ENCODE measurements at regions not wholly inside any gene's neighbourhood (a gene's known extent, or its start where the extent isn't known, plus 50 kb on each side); places are given as distances from the start of the nearest gene placed in this dataset.

- H3K9ac ChIP-seq (ENCODE audit: low read length): no peak overlapping the region
- H3K4me1 ChIP-seq (ENCODE audit: control insufficient read depth, low read depth, low read length): no peaks in the 10 kb centered on the region
- no peak overlapping the region for H2BK5ac ChIP-seq (ENCODE audit: low read length)
- no peaks in the 10 kb centered on the region for H3K27me3 ChIP-seq (ENCODE audit: insufficient read depth, low read length, poor library complexity)
- no CpG with 5 or more reads among the region's 1 CpG for WGBS (ENCODE audit: extremely low coverage, insufficient coverage, low lambda C conversion rate)
- no peak overlapping the region for H3K23ac ChIP-seq (ENCODE audit: low read length)
- no peak overlapping the region for H2BK120ac ChIP-seq (ENCODE audit: low read depth, low read length)
- H3K79me1 ChIP-seq (ENCODE audit: low read length): no peaks in the 10 kb centered on the region
- H3K79me2 ChIP-seq (ENCODE audit: control insufficient read depth, insufficient read depth, low read length): no peaks in the 10 kb centered on the region
- no peak overlapping the region for H3K4ac ChIP-seq (ENCODE audit: low read depth, low read length)
- H3K18ac ChIP-seq (ENCODE audit: low read length): no peak overlapping the region
- no peak overlapping the region for H3K27ac ChIP-seq (ENCODE audit: low read depth, low read length)
- no peaks in the 10 kb centered on the region for H3K36me3 ChIP-seq (ENCODE audit: control insufficient read depth, insufficient read depth, low read length)
- no peak overlapping the region for H4K8ac ChIP-seq (ENCODE audit: low read depth, low read length)
- no peak overlapping the region for H3K56ac ChIP-seq (ENCODE audit: low read length)
- no peak overlapping the region for H4K5ac ChIP-seq (ENCODE audit: low read length)
- no peak overlapping the region for H3K4me3 ChIP-seq (ENCODE audit: low read length)
- no peak overlapping the region for H2AK5ac ChIP-seq (ENCODE audit: low read length)
- no peak overlapping the region for H2BK15ac ChIP-seq (replicated peaks; ENCODE audit: low read depth)
- no peak for DNase-seq
- H3K4me2 ChIP-seq (ENCODE audit: low read length): no peak overlapping the region
Observed at GRCh38 chr4:179927473-179927872, 2315.7 kb upstream of the TENM3 start.

DNA sequence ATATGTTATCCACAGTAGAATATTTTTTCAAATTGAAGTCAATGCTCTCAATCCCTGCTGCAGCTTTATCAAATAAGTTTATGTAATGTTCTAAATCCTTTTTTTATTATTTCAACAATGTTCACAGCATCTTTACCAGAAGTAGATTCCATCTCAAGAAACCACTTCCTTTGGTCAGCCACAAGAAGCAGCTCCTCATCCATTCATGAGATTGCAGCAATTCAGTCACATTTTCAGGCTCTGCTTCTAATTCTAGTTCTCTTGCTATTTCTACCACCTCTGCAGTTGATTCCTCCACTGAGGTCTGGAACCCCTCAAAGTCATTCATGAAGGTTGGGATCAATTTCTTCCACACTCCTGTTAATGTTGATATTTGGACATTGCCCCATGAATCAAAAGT lies 2301.3 kb upstream of the TENM3 start:
- Histone ChIP-seq H3K9ac (ENCODE audit: low read length) (no peak overlapping the region), H3K36me3 (ENCODE audit: control insufficient read depth, insufficient read depth, low read length) (no peaks in the 10 kb centered on the region), H2BK5ac (ENCODE audit: low read length) (no peak overlapping the region), H2BK15ac (replicated peaks; ENCODE audit: low read depth) (no peak overlapping the region), H2BK120ac (ENCODE audit: low read depth, low read length) (no peak overlapping the region), H3K18ac (ENCODE audit: low read length) (no peak overlapping the region), H3K4me3 (ENCODE audit: low read length) (no peak overlapping the region), H4K8ac (ENCODE audit: low read depth, low read length) (no peak overlapping the region), H3K4me2 (ENCODE audit: low read length) (no peak overlapping the region), H3K4me1 (ENCODE audit: control insufficient read depth, low read depth, low read length) (no peaks in the 10 kb centered on the region), H3K27ac (ENCODE audit: low read depth, low read length) (no peak overlapping the region), H3K79me1 (ENCODE audit: low read length) (no peaks in the 10 kb centered on the region), H3K4ac (ENCODE audit: low read depth, low read length) (no peak overlapping the region), H3K79me2 (ENCODE audit: control insufficient read depth, insufficient read depth, low read length) (no peaks in the 10 kb centered on the region), H3K27me3 (ENCODE audit: insufficient read depth, low read length, poor library complexity) (no peaks in the 10 kb centered on the region), H2AK5ac (ENCODE audit: low read length) (no peak overlapping the region), H3K56ac (ENCODE audit: low read length) (no peak overlapping the region), H3K23ac (ENCODE audit: low read length) (no peak overlapping the region), H4K5ac (ENCODE audit: low read length) (no peak overlapping the region)
- DNase-seq: no peak

DNA sequence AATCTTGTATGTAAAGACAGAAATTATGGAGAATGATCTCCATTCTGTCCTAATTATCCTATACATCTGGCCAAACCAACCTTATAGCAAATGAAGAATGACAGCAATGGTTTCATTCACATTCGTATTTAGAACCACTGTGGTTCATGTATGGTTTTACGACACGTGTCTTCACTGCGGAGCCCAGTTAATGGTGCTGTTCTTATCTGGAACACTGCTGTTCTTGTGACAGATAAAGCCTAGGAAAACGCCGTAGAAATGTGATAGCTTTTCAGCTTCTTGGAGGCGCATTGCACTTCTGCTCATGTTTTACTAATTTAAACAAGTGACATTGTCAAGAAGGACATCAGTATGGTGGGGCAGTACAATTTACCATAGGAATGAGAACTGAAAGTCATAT lies 2266.4 kb upstream of the TENM3 start:
- no peak overlapping the region for H3K4ac ChIP-seq (ENCODE audit: low read depth, low read length)
- no peaks in the 10 kb centered on the region for H3K27me3 ChIP-seq (ENCODE audit: insufficient read depth, low read length, poor library complexity)
- no CpG with 5 or more reads among the region's 7 CpGs for WGBS (ENCODE audit: extremely low coverage, insufficient coverage, low lambda C conversion rate)
- H3K56ac ChIP-seq (ENCODE audit: low read length): no peak overlapping the region
- H3K9ac ChIP-seq (ENCODE audit: low read length): no peak overlapping the region
- no peak overlapping the region for H3K4me3 ChIP-seq (ENCODE audit: low read length)
- H3K79me2 ChIP-seq (ENCODE audit: control insufficient read depth, insufficient read depth, low read length): no peaks in the 10 kb centered on the region
- no peaks in the 10 kb centered on the region for H3K4me1 ChIP-seq (ENCODE audit: control insufficient read depth, low read depth, low read length)
- H2BK15ac ChIP-seq (replicated peaks; ENCODE audit: low read depth): no peak overlapping the region
- H2BK120ac ChIP-seq (ENCODE audit: low read depth, low read length): no peak overlapping the region
- no peak overlapping the region for H3K4me2 ChIP-seq (ENCODE audit: low read length)
- peak; percentile 23 for DNase-seq
- no peak overlapping the region for H3K18ac ChIP-seq (ENCODE audit: low read length)
- H2AK5ac ChIP-seq (ENCODE audit: low read length): no peak overlapping the region
- no peaks in the 10 kb centered on the region for H3K36me3 ChIP-seq (ENCODE audit: control insufficient read depth, insufficient read depth, low read length)
- no peak overlapping the region for H3K27ac ChIP-seq (ENCODE audit: low read depth, low read length)
- no peaks in the 10 kb centered on the region for H3K79me1 ChIP-seq (ENCODE audit: low read length)
- H4K8ac ChIP-seq (ENCODE audit: low read depth, low read length): no peak overlapping the region
- H2BK5ac ChIP-seq (ENCODE audit: low read length): no peak overlapping the region
- no peak overlapping the region for H4K5ac ChIP-seq (ENCODE audit: low read length)
- no peak overlapping the region for H3K23ac ChIP-seq (ENCODE audit: low read length)

- DNase-seq: no peak
- Histone ChIP-seq H3K4me2 (ENCODE audit: low read length) (no peak overlapping the region), H3K27me3 (ENCODE audit: insufficient read depth, low read length, poor library complexity) (no peaks in the 10 kb centered on the region), H2BK120ac (ENCODE audit: low read depth, low read length) (no peak overlapping the region), H3K18ac (ENCODE audit: low read length) (no peak overlapping the region), H2AK5ac (ENCODE audit: low read length) (no peak overlapping the region), H3K56ac (ENCODE audit: low read length) (no peak overlapping the region), H4K5ac (ENCODE audit: low read length) (no peak overlapping the region), H3K79me2 (ENCODE audit: control insufficient read depth, insufficient read depth, low read length) (no peaks in the 10 kb centered on the region), H3K23ac (ENCODE audit: low read length) (no peak overlapping the region), H3K4ac (ENCODE audit: low read depth, low read length) (no peak overlapping the region), H2BK5ac (ENCODE audit: low read length) (no peak overlapping the region), H3K36me3 (ENCODE audit: control insufficient read depth, insufficient read depth, low read length) (no peaks in the 10 kb centered on the region), H4K8ac (ENCODE audit: low read depth, low read length) (no peak overlapping the region), H2BK15ac (replicated peaks; ENCODE audit: low read depth) (no peak overlapping the region), H3K79me1 (ENCODE audit: low read length) (no peaks in the 10 kb centered on the region), H3K4me1 (ENCODE audit: control insufficient read depth, low read depth, low read length) (no peaks in the 10 kb centered on the region), H3K4me3 (ENCODE audit: low read length) (no peak overlapping the region), H3K27ac (ENCODE audit: low read depth, low read length) (no peak overlapping the region), H3K9ac (ENCODE audit: low read length) (no peak overlapping the region)
Observed at GRCh38 chr4:179977378-179977777, 2265.8 kb upstream of the TENM3 start.

- Histone ChIP-seq H3K18ac (ENCODE audit: low read length) (no peak overlapping the region), H2BK15ac (replicated peaks; ENCODE audit: low read depth) (no peak overlapping the region), H3K27me3 (ENCODE audit: insufficient read depth, low read length, poor library complexity) (no peaks in the 10 kb centered on the region), H2BK120ac (ENCODE audit: low read depth, low read length) (no peak overlapping the region), H3K27ac (ENCODE audit: low read depth, low read length) (no peak overlapping the region), H3K36me3 (ENCODE audit: control insufficient read depth, insufficient read depth, low read length) (no peaks in the 10 kb centered on the region), H2AK5ac (ENCODE audit: low read length) (no peak overlapping the region), H4K5ac (ENCODE audit: low read length) (no peak overlapping the region), H3K56ac (ENCODE audit: low read length) (no peak overlapping the region), H4K8ac (ENCODE audit: low read depth, low read length) (no peak overlapping the region), H3K4me2 (ENCODE audit: low read length) (no peak overlapping the region), H2BK5ac (ENCODE audit: low read length) (no peak overlapping the region), H3K4me1 (ENCODE audit: control insufficient read depth, low read depth, low read length) (no peaks in the 10 kb centered on the region), H3K23ac (ENCODE audit: low read length) (no peak overlapping the region), H3K9ac (ENCODE audit: low read length) (no peak overlapping the region), H3K79me2 (ENCODE audit: control insufficient read depth, insufficient read depth, low read length) (no peaks in the 10 kb centered on the region), H3K4ac (ENCODE audit: low read depth, low read length) (no peak overlapping the region), H3K4me3 (ENCODE audit: low read length) (no peak overlapping the region), H3K79me1 (ENCODE audit: low read length) (no peaks in the 10 kb centered on the region)
- DNase-seq: no peak
Observed at GRCh38 chr4:179981161-179981560, 2262.0 kb upstream of the TENM3 start.

DNA sequence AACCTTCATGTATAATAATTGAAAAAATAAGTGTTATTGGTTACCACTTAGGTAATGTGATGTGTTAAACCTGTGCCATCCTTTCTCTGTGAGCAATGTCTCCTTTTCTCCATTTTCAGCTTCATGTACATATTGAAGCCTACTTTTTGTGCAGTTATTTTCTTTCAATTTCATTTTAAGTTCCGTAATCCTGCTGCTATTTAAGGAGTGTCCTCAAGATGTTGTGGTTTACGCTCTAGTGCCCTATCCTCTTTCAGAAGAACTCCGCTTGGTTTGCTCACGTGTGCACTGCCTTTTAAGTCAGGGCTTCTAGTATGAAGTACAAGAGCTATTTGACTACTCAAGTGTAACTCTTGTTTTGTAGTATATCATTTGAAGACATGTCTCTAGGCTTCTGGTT lies 2253.2 kb upstream of the TENM3 start:
- no peak overlapping the region for H3K9ac ChIP-seq (ENCODE audit: low read length)
- H3K4me1 ChIP-seq (ENCODE audit: control insufficient read depth, low read depth, low read length): no peaks in the 10 kb centered on the region
- DNase-seq: no peak
- H2BK120ac ChIP-seq (ENCODE audit: low read depth, low read length): no peak overlapping the region
- no peak overlapping the region for H2BK15ac ChIP-seq (replicated peaks; ENCODE audit: low read depth)
- no peak overlapping the region for H4K5ac ChIP-seq (ENCODE audit: low read length)
- H3K79me1 ChIP-seq (ENCODE audit: low read length): no peaks in the 10 kb centered on the region
- no peaks in the 10 kb centered on the region for H3K36me3 ChIP-seq (ENCODE audit: control insufficient read depth, insufficient read depth, low read length)
- H3K4ac ChIP-seq (ENCODE audit: low read depth, low read length): no peak overlapping the region
- no peaks in the 10 kb centered on the region for H3K79me2 ChIP-seq (ENCODE audit: control insufficient read depth, insufficient read depth, low read length)
- no peak overlapping the region for H4K8ac ChIP-seq (ENCODE audit: low read depth, low read length)
- H3K56ac ChIP-seq (ENCODE audit: low read length): no peak overlapping the region
- H3K27ac ChIP-seq (ENCODE audit: low read depth, low read length): no peak overlapping the region
- no peaks in the 10 kb centered on the region for H3K27me3 ChIP-seq (ENCODE audit: insufficient read depth, low read length, poor library complexity)
- no peak overlapping the region for H3K4me3 ChIP-seq (ENCODE audit: low read length)
- no peak overlapping the region for H3K18ac ChIP-seq (ENCODE audit: low read length)
- no peak overlapping the region for H3K4me2 ChIP-seq (ENCODE audit: low read length)
- no CpG with 5 or more reads among the region's 4 CpGs for WGBS (ENCODE audit: extremely low coverage, insufficient coverage, low lambda C conversion rate)
- no peak overlapping the region for H2BK5ac ChIP-seq (ENCODE audit: low read length)
- no peak overlapping the region for H3K23ac ChIP-seq (ENCODE audit: low read length)
- H2AK5ac ChIP-seq (ENCODE audit: low read length): no peak overlapping the region

Measured in mesendoderm (in vitro differentiated cells).